HG03342 (cell line): ENCODE measurements at regions not wholly inside any gene's neighbourhood (a gene's known extent, or its start where the extent isn't known, plus 50 kb on each side); places are given as distances from the start of the nearest gene placed in this dataset.
"Not testable (repeated sequence)": the region's sequence is repeated elsewhere in the genome, so short reads cannot be mapped to it uniquely, and the experiment has no call there.

Source experiments
- ATAC-seq: cut with Tn5 transposase; IDR thresholded peaks from one replicate; pipeline ENCODE4 v1.9.1; 2021; ENCODE audit warnings: mild to moderate bottlenecking, moderate library complexity; ENCODE audit not compliant: unreplicated experiment

DNA sequence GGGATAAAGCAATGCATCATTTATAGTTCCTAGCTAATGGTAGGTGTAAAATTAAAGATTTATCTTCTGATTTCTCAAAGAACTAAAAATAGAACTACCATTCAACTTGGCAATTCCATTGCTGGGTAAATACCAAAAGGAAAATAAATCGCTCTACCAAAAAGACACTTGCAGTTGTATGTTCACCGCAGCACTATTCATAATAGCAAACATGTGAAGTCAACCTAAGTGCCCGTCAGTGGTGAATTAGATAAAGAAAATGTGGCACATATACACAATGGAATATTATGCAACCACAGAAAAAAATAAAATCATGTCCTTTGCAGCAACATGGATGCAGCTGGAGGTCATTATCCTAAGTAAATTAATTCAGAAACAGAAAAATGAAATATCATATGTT lies 192.8 kb upstream of the ADRA1D start:
- ATAC-seq = no peak

GRCh38 chr20:4441191-4441590 lies 192.1 kb upstream of the ADRA1D start:
- ATAC-seq = no peak

- no peak for ATAC-seq
Measured at GRCh38 chr20:4439461-4439860, 190.4 kb upstream of the ADRA1D start.

GRCh38 chr20:4437131-4437530 lies 188.0 kb upstream of the ADRA1D start:
- ATAC-seq = no peak

- ATAC-seq = no peak
Measured at GRCh38 chr20:4435671-4436455, 186.8 kb upstream of the ADRA1D start.

GRCh38 chr20:4435225-4435624 lies 186.1 kb upstream of the ADRA1D start:
- ATAC-seq = no peak

DNA sequence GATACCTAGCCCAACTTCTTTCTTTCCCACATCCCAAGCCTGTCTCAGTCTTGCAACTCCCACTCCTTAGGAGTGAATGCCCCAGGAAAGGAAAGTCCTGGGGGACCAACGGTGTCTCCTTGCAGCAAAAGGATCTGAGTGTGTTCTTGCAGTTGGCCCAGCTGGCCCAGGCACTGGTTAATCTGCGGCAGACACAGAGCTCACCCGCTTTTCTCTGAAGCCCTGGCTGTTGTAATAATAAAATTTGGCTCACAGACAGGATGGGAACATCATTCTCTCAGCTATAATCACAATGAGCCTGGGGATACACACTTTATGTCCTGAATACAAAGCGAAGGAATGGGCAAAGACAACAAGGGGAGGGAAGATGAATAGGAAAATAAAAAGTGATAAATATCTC lies 185.6 kb upstream of the ADRA1D start:
- ATAC-seq = no peak

GRCh38 chr20:4431446-4431845 lies 182.4 kb upstream of the ADRA1D start:
- ATAC-seq = no peak

- ATAC-seq = not testable (repeated sequence)
Measured at GRCh38 chr20:4430826-4431225, 181.7 kb upstream of the ADRA1D start.

DNA sequence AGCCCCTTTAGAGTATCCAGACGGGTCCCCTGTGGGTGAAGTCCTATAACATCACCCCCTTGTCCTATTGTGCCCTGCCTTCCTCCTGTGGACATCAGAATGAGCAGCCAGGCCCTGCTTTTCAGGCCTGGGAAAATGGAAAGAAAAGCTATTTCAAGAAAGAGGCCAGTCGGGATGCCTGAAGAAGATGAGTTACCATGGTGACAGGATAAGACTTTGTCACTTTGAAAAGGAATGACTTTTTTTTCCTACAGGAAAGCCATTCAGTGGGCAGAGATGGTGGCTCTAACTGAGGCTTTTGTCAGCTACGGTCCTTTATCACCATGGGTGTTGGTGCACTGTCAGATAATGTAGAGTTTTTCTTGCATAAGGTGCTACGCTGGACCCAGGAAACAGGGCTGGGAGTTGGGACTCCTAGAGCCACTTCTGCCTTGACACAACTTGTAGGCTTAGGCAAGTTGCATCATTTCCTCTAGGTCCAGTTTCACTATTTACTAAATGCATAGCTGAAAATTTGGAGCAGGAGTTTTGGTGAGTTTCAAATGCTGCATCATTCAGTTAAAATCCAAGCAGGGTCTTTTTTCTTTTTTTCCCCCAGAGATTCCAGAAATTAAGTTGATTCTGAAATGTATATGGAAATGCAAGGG lies 179.0 kb upstream of the ADRA1D start:
- no peak for ATAC-seq

- no peak for ATAC-seq
Measured at GRCh38 chr20:4418141-4418540, 169.1 kb upstream of the ADRA1D start.

GRCh38 chr20:4415281-4415680 lies 166.2 kb upstream of the ADRA1D start:
- no peak for ATAC-seq

- no peak for ATAC-seq
Measured at GRCh38 chr20:4413314-4414049, 164.4 kb upstream of the ADRA1D start.

- ATAC-seq = no peak
Measured at GRCh38 chr20:4412216-4412615, 163.1 kb upstream of the ADRA1D start.

- ATAC-seq = no peak
Measured at GRCh38 chr20:4411744-4412143, 162.7 kb upstream of the ADRA1D start.

GRCh38 chr20:4406627-4407026 lies 157.5 kb upstream of the ADRA1D start:
- no peak for ATAC-seq

DNA sequence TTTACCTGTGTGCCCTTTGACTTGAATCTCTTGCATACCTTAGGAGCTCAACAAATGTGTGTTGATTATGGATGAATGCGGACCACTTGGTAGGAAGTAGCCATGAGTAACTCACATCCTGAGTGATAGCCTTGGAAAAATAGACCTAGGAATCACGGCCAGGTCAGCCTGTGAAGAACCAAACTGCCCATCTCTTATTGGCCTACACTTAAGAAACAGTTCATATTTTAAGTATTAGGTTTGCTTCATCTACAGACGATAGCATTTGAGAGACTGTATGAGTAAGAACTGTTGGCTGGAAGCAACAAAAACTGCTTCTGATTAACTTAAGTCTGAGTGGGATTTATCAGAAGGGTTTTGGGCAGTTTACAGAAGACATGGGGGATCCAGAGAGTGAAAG lies 152.5 kb upstream of the ADRA1D start:
- no peak for ATAC-seq

DNA sequence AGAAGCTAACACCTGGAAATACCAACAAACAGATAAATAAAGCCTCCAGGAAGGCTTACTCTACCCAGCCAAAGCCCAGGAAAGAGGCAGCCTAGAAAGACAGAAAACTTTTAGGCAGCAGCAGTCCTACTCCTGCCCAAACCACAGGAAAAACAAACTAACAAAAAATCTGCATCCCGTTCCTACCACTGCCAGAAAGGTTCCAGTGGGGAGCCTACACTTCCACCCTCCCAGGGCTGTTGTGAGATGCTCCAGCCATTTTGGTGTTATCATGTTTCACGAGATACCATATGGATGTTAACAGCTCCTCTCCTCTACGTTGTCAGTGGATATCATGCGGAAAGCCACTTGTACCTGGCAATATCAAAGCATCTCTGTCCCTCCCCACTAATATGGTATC lies 135.9 kb upstream of the ADRA1D start:
- no peak for ATAC-seq

DNA sequence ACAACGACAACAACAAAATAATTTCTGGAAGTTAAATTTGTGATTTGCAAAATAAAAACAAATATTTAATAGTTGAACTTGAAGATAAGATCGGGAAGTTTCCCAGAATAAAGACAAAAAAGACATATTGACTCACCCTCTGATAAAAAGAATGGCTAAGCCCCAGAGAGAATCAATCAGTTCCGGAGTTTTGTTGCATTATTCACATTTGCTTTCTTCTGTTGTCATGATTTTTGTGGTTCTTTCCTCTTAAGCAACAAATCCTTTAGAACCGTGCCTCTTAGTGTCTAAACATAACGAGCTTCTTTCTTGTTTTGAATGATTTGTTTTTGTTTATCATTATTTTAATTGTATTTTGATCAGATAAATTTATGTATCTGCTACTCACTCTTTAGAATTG lies 134.9 kb upstream of the ADRA1D start:
- no peak for ATAC-seq

DNA sequence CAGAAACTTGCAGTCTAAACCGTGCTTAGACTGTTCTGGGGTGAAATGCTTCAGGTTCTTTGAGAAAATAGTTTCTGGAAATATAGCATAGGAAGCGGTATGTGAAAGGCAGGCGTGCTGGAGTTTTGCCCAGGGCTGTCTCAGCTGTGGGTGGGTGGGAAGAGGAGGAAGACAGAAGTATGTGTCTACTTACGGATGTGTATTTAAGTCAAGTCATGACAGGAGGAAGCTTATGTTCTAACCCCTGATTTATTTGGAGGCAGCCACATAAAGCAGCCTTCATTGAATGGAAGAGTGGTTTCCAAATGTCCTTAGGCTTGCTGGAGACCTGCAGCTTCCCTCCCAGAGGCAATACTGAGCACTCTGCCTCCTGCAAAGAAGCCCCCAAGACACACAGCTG lies 126.8 kb upstream of the ADRA1D start:
- no peak for ATAC-seq

- ATAC-seq = no peak
Measured at GRCh38 chr20:4373454-4373853, 124.4 kb upstream of the ADRA1D start.
